Peyer's patch (tissue), 4 donors: ENCODE measurements at regions not wholly inside any gene's neighbourhood (a gene's known extent, or its start where the extent isn't known, plus 50 kb on each side); places are given as distances from the start of the nearest gene placed in this dataset.
"Not testable (repeated sequence)": the region's sequence is repeated elsewhere in the genome, so short reads cannot be mapped to it uniquely, and the experiment has no call there.

Experiments used
- DNase-seq, 3 donors: peaks; one replicate each; pipeline ENCODE4 v3.0.0-alpha.2; 2017 to 2019
- H3K27ac ChIP-seq, 4 donors: fragments of 200-600 bp; sonication (generic); one replicate each; pipeline ENCODE4 v1.5.1; 2016 to 2019
- H3K27me3 ChIP-seq, 2 donors: fragments of 200-600 bp; sonication (generic); one replicate each; pipeline ENCODE4 v1.5.1; 2019
- H3K36me3 ChIP-seq, 3 donors: fragments of 200-600 bp; sonication (generic); one replicate each; pipeline ENCODE4 v1.5.1; 2016 to 2019
- H3K4me1 ChIP-seq, 4 donors: fragments of 200-600 bp; sonication (generic); one replicate each; pipeline ENCODE4 v1.5.1; 2016 to 2019
- H3K4me3 ChIP-seq, 4 donors: fragments of 200-600 bp; sonication (generic); 1 replicate in 3 of 4; 2 replicates in 1 of 4; pipeline ENCODE4 v1.5.1; 2016 to 2019; ENCODE audit warnings: mild to moderate bottlenecking in 1 of 4
- H3K9me3 ChIP-seq, 4 donors: fragments of 200-600 bp; sonication (generic); one replicate each; pipeline ENCODE4 v1.5.1; 2016 to 2019; ENCODE audit warnings: mild to moderate bottlenecking in 1 of 4
- POLR2A ChIP-seq, 2 donors: fragments of 450-650 bp; IDR thresholded peaks; one replicate each; pipeline ENCODE4 v1.5.1; 2017; ENCODE audit warnings: antibody characterized with exemption in 2 of 2, mild to moderate bottlenecking in 2 of 2, moderate library complexity in 2 of 2
- TF ChIP-seq, protein P1 (sequence below), 6 experiments: fragments of 450-650 bp in 4 of 6; fragments of 200-600 bp in 2 of 6; sonication (generic) in 1 of 6; IDR thresholded peaks; one replicate each; pipeline ENCODE4 v1.5.1; 2017 to 2019; ENCODE audit warnings: antibody characterized with exemption in 6 of 6, mild to moderate bottlenecking in 3 of 6, moderate library complexity in 1 of 6

DNA sequence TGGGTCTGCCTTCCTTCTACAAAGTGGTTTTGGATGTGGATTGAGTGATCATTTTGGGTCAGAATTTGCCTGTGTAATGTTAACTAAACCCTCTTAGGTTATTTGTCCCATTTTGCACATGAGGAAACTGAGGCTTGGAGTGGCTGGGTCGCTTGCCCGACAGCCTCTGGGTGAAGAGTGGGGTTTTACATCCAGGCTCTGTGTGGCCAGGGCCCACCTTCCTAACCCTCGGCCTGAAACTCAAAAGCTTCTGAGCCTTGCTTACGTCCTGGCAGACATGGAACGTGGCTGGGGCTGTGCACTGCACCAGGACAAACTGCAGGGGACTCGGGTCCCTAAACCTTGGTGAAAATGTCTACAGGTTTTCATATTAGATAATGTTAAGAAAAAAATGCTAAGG lies 542.4 kb downstream of the TBC1D22A start:
- no peak for DNase-seq
- no peaks in the 10 kb centered on the region for H3K36me3 ChIP-seq
- no peaks in the 10 kb centered on the region for H3K9me3 ChIP-seq
- no peak overlapping the region for H3K4me3 ChIP-seq
- H3K27me3 ChIP-seq, result no peaks in the 10 kb centered on the region
- TF ChIP-seq, protein P1, sequence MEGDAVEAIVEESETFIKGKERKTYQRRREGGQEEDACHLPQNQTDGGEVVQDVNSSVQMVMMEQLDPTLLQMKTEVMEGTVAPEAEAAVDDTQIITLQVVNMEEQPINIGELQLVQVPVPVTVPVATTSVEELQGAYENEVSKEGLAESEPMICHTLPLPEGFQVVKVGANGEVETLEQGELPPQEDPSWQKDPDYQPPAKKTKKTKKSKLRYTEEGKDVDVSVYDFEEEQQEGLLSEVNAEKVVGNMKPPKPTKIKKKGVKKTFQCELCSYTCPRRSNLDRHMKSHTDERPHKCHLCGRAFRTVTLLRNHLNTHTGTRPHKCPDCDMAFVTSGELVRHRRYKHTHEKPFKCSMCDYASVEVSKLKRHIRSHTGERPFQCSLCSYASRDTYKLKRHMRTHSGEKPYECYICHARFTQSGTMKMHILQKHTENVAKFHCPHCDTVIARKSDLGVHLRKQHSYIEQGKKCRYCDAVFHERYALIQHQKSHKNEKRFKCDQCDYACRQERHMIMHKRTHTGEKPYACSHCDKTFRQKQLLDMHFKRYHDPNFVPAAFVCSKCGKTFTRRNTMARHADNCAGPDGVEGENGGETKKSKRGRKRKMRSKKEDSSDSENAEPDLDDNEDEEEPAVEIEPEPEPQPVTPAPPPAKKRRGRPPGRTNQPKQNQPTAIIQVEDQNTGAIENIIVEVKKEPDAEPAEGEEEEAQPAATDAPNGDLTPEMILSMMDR (IDR thresholded peaks at IDR 0.05), result no peak
- no peak for TF ChIP-seq POLR2A (IDR thresholded peaks at IDR 0.05)
- H3K4me1 ChIP-seq, result no peaks in the 10 kb centered on the region
- no peak overlapping the region for H3K27ac ChIP-seq

DNA sequence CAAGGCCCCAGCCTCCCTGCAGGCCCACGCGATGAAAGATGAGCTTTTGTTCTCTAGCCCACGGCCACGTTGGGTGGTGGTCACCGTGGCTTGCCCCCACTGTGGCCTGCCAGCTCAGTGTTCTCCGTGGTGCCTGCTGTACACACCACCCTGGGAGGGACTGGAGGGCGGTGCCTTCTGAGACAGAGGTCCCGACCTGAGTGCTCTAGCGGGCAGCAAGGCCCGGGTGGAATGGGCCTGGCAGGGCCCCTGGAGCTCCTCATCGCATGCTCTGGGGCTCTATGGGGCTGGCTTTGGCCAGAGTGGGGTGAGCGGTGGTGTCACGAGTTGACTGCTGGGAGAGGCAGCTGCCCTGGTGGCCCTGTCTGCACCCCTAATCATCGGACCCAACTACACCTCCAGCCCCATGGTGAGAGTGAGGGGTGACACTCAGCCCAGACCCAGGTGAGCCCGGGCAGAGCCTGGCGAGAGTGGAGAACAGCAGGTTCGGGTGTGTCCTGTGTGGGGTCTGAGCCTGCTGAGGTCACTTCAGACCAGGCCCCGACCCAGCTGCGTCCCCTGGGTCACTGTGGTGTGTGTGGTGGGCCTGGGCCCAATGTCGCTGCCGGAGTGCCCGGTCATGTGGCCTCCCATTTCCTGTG lies 541.9 kb downstream of the TBC1D22A start:
- DNase-seq, result peak in 1 of 3 donors; percentile 33
- no peak for TF ChIP-seq POLR2A (IDR thresholded peaks at IDR 0.05)
- TF ChIP-seq, protein P1 (IDR thresholded peaks at IDR 0.05), result no peak
- H3K27me3 ChIP-seq, result no peaks in the 10 kb centered on the region
- no peaks in the 10 kb centered on the region for H3K4me1 ChIP-seq
- no peak overlapping the region for H3K27ac ChIP-seq
- no peak overlapping the region for H3K4me3 ChIP-seq
- H3K36me3 ChIP-seq, result no peaks in the 10 kb centered on the region
- no peaks in the 10 kb centered on the region for H3K9me3 ChIP-seq

DNA sequence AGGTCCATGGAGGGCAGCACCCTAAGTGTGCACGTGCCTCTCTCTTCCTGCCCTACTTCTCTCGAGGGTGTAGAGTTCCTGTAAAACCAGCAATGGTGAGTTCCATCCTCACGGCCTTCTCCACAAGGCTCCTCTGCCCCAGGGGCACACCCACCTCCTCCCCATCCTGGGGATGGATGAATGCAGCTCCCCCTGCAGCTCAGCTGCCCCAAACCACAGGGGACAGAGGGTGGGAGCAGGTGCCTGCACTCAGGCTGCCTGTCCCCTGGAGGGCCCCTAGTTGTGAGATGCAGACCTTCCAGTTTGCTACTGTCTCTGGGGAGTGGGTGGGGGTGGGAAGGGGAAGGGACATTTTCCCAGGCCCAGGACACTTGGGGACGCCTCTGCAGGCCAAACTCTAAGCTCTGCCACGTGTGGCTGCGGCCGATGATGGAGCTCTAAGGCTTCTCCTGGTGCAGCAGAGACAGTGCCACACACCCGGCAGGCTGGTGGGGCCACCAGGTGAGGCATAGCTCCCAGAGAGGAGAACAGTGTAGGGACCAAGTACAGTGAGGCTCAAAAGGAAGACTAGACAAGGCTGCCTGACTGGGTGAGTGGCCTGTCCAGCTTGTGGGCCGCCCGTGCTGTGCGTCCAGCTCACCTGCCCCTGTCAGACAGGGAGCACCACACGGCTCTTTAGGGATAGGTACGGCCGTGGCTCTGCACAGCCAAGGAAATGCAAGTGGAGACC lies 540.9 kb downstream of the TBC1D22A start:
- Histone ChIP-seq H3K27me3 (no peaks in the 10 kb centered on the region), H3K27ac (no peak overlapping the region), H3K9me3 (no peaks in the 10 kb centered on the region), H3K4me1 (no peaks in the 10 kb centered on the region), H3K36me3 (no peaks in the 10 kb centered on the region), H3K4me3 (no peak overlapping the region)
- TF ChIP-seq, protein P1 (IDR thresholded peaks at IDR 0.05), result no peak
- TF ChIP-seq POLR2A (IDR thresholded peaks at IDR 0.05), result no peak
- DNase-seq, result peak in 1 of 3 donors; percentile 44

DNA sequence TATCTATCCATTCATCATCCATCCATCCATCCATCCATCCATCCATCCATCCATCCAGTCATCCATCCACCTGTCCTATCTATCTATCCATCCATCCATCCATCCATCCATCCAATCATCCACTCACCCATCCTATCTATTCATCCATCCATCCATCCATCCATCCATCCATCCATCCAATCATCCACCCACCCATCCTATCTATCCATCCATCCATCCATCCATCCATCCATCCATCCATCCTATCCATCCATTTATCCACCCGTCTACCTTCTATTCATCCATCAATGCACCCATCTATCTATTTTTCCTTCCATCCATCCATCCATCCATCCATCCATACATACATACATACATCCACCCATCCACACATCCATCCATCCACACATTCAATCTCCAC lies 540.1 kb downstream of the TBC1D22A start:
- not testable (repeated sequence) for H3K4me1 ChIP-seq, H3K36me3 ChIP-seq, H3K4me3 ChIP-seq, DNase-seq, H3K9me3 ChIP-seq, H3K27ac ChIP-seq, H3K27me3 ChIP-seq

DNA sequence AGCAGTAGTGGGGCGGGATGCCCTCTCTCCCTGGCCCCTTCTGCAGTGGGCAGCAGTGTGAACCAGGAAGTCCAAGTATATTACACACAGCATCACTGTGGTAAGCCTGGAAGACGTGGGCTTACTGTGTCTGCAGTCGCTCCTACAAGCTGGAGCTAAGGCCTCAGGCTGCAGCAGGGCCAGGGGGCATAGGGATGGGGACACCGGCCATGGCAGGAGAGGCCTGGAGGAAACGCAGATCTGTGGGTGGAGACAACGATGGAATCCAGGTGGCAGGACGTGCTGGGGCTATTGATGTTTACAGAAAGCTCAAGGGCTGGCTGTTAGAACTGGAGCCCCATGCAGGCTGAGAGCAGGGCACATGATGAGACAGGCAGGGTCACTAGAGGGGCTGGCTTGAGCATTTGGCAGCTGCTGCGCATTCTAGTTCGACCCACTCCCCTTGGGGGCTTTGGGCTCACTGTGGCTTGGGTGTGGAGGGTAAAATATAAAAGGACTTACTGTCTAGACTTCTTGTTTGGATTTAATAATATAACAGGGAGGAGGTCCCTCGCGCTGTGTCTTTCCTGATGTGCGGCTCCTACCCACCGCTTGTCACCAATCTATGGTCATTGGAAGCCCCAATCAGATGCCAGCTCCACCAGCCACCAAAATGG lies 539.5 kb downstream of the TBC1D22A start:
- Histone ChIP-seq H3K9me3 (no peaks in the 10 kb centered on the region), H3K27ac (no peak overlapping the region), H3K36me3 (no peaks in the 10 kb centered on the region), H3K4me3 (no peak overlapping the region), H3K27me3 (no peaks in the 10 kb centered on the region), H3K4me1 (no peaks in the 10 kb centered on the region)
- TF ChIP-seq, protein P1 (IDR thresholded peaks at IDR 0.05), result no peak
- no peak for TF ChIP-seq POLR2A (IDR thresholded peaks at IDR 0.05)
- DNase-seq, result peak in 1 of 3 donors; percentile 37
